Stimulated activated naive CD4-positive, alpha-beta T cell (primary cell): ENCODE measurements at regions not wholly inside any gene's neighbourhood (a gene's known extent, or its start where the extent isn't known, plus 50 kb on each side); places are given as distances from the start of the nearest gene placed in this dataset.

Source experiments
- DNase-seq, 6 experiments: peaks; one replicate each; lab custom pipeline; 2025; lab: John Stamatoyannopoulos, UW

DNA sequence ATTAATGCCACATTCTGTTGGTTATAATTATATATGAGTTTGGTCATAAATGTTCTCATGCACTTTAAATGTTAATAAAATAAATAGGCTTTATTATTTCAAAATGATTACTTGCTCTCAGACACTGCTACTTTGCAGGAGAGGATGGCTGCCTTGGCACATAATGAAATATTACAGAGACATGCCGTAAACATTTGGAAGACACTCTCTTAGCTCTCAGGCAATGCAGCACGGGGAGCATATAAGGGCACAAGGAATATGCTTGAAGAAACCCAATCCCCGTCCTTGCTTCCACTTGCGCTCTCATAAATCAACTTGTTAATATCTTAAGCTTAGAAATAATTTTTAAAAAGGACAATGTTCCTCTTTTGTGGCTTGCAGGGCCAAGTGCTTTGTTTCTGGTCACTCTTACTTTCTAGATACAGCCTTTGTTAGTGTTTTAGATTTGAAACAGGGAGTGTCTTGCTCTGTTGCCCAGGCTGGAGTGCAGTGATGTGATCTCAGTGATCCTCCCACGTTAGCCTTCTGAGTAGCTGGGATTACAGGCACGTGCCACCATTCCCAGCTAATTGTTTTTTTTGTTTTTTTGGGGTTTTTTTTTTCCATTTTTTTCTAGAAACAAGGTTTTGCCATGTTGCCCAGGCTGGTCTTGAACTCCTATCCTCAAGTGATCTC lies 445.0 kb downstream of the SPRY1 start:
- no peak for DNase-seq

DNA sequence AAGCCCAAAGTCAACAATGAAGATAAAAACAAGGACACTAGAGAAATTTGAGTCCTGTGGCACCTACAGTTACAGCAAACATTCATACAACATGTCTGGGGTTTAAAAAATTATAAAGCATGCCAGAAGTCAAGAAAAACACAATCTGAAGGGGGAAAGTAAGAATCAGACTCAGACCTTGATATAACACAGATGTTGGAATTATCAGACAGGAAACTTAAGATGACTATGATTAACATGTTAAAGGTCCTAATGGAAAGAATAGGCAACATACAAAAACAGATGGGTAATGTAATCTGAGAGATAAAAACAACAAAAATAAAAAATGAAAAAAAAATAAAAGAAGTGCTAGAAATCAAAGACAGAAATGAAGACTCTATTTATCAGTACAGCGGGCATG lies 446.5 kb downstream of the SPRY1 start:
- no peak for DNase-seq

DNA sequence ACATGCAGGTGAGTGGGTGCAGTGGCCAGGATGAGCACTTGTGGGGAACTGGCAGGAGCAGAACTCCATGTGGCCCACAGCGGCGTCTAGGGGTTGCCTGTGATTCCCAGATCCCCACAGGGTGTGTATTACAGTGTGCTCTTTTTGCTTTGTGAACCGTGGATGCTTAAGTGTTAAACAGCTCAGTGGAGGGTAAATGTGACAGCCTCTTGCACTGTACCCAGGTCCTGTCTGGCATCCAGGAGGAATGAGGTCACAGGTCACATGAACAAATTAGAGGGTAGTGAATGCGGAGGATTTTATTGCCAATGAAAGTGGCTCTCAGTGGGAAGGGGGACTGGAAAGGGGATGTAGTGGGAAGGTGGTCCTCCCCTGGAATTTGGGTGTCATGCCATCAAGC lies 447.8 kb downstream of the SPRY1 start:
- DNase-seq = no peak

DNA sequence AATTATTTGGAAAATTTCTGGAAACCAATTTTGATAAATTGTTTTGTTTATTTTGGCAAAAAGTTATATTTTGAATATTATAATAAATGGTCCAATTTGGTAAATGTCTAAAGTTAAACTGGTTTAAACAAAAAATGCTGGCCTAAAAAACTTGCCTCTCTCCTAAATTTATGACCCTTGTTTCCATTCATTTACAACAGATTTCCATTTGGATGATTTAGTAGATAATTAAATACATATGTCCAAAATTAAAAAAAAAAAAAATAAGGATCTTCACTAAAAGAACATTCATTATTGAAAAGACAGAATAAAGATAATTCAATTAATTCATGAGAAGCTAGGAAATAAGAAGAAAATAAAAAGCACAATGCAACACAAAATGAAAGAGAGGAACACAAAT lies 449.5 kb downstream of the SPRY1 start:
- DNase-seq = no peak

DNA sequence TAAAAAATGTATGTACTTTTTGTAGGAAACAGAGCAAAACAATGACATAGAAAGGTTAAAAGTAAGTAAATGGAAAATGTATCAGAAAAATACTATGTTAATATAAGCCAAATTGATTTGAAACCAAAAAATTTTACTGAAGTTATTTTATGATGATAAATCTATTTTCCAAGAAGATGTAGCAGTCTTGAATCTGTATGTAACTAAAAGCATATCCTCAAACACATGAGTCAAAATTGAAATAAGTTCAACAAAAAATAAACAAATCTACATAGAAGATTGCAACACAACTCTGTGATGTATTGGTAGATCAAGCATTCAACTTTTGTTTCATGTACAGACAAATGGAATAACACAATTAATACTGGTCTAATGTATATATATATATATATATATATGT lies 450.0 kb downstream of the SPRY1 start:
- no peak for DNase-seq

DNA sequence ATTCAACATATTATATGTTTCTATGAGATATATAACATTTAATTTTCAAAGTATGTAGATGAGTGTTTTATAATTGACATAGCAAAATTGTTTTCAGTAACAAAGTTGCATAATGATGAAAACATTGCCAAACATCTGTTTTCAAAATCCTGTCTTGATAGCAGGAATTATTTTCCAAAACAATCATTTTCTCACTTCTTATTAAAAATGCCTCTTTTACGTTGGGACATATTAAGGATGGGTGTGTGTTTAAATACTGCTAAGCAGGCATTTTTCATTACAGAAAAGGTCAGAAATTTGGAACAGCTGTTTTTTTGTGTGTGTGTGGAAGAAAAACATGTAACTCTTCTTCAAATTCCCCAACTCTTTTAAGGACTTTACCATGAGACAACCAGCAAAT lies 452.0 kb downstream of the SPRY1 start:
- DNase-seq = no peak

DNA sequence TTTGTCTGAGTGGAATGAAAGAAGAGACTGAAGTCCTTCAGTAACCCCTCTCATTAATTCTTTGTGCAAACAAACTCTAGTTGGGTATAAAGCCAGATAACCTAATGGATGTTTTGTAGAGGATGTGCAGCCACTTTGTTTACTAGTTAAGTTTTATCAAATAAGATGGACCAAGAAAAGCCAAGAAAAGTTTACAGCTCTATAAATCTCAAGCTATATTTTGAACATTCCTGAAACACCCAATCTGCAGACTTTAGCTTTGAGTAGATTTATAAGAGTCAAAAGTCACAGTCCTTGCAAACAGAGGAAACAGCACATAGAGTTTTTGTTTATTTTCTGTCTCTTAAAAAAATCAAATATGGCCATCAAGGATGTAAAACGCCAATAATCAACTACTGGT lies 452.9 kb downstream of the SPRY1 start:
- DNase-seq = no peak

DNA sequence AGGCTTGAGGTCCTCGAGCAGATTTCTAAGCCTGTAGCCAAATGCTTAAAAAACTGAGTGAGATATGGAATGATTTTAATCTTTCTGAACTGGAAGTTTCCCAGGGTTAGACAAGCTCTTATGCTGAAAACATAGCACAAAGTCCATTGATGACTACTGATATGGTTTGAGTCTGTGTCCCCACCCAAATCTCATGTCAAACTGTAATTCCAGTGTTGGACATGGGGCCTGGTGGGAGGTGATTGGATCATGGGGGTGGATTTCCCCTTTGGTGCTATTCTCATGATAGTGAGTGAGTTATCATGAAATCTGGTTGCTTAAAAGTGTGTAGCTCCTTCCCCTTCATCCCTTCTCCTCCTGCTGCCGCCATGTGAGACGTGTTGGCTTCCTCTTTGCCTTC lies 454.9 kb downstream of the SPRY1 start:
- no peak for DNase-seq

DNA sequence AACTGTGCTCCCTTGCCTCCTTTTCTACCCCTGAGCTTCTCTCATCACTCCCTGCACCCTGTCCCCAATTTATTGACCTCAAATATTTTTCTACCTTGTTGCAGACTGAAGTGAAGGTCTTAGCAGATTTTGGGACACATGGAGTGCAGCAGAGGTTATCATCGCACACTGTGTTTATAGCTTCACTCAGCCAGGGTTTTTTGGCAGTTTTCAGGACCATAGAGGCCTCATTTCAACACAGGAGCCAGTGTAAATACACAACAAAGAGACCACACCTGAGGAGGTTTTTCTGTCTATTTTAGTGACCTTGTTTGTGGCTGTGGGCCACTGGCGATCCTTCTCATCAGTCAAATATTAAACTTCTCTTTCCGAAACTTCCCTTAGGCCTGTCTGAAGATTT lies 457.1 kb downstream of the SPRY1 start:
- DNase-seq = no peak

DNA sequence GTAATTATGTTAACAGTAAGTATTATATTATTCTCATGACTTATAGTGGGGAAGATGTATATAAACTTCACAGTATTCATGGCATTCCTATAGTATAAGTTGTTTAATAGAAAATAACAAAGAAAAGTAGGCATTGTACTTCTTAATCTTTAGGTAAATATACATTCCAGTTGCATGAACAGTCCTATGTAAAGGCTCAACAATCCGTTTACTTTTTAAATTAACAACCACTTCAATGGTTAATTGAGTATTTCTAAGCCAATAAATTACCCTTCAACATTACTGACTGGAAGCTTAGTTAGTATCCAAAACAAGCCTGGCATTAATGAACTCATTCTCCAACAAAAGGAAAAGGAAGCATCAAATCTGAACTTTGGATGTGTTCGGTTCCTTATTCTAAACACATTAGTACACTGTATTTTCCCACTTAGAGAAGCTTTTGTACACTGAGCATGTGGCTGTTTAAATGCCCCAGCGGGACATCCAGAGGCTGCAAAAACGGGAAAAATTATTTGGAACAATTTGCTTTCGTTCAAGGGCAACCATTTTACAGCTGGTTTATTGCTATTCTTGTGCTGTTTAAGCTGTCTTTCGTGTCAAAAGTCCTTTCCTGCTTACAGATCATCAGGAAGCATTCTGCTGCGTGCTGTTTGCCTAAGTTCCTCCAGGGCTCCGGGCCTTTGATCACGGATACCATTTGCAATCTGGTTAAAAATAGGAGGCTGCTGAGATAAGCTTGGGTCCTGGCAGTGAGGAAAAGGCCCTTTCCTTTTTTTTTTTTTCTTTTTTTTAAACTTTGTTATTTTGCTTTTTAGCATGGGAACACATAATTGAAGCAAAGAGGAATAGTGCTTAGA lies 460.3 kb downstream of the SPRY1 start:
- no peak for DNase-seq

DNA sequence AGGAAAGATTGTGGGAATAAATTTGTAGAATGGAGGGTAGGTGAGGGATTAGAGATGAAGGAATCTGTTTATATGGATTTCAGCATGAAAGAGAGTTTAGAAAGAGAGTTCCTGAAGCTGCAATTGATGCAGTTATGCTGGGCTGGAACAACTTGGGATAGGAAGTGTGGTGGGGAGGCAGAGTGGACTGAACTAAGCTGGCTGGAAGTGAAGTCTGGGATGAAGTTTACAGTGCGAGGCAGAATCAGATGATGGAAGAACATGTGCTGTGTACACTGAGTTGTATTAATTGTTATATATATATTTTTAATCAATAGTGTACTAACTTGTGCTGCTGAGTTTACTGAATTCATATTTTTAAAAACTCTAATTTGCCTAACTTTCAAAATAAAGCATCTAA lies 461.9 kb downstream of the SPRY1 start:
- no peak for DNase-seq

DNA sequence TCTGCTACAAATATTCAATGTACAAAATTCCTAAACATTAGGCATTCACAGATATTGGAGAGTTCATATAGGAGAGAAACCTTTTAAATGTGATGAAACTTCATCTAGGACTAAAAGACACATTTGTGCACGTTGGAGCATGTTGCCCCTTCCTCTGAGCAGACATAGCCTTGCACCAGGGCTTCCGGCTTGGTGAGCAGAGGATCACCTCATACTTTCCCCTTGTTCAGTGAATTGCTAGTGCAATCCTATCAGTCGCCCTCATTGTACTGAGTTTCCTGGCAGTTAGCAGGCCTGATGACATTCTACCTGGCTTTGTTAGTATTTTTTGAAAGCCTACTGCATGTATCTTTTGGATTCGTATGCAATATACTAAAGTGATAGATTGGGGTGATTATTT lies 466.2 kb downstream of the SPRY1 start:
- DNase-seq = no peak

DNA sequence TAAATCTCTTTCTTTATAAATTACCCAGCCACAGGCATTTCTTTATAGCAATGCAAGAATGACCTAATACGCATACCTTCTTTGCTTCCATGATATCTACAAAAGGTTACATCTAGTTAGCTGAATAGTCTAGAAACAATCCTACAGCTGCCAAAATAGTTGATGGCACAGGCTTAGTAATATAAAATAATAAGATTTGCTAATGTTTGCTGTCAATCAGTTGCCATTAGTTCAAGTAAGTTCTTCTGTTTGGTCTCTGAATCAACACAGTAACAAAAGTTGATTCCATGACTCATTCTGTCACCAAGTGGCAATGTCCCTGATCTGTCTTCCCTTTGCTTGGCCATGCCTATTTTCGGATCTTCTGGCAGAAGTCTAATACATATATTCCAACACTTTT lies 470.2 kb downstream of the SPRY1 start:
- no peak for DNase-seq

DNA sequence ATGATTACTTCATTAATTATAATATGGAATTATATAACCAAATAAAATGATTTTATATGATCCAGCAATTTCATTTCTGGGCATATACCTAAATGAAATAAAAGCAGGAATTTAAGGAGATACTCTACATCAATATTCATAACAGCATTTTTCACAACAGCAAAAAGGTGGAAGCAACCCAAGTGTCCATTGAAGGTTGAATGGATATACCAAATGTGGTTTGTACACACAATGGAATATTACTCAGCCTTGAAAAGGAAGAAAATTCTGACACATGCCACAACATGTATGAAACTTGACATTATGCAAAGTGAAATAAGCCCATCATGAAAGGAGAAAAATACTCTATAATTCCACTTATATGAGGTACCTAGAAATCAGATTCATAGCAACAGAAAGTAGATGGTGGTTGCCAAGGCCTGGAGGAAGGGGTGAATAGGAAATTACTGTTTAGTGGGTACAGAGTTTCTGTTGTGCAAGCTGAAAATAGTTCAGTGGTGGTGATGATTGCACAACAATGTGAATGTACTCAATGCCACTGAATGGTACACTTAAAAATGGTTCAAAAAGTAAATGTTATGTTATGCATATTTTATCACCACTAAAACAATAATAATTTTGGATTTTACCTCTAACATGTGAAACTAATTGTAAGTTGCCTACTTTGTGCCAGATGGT lies 471.5 kb downstream of the SPRY1 start:
- DNase-seq = no peak

DNA sequence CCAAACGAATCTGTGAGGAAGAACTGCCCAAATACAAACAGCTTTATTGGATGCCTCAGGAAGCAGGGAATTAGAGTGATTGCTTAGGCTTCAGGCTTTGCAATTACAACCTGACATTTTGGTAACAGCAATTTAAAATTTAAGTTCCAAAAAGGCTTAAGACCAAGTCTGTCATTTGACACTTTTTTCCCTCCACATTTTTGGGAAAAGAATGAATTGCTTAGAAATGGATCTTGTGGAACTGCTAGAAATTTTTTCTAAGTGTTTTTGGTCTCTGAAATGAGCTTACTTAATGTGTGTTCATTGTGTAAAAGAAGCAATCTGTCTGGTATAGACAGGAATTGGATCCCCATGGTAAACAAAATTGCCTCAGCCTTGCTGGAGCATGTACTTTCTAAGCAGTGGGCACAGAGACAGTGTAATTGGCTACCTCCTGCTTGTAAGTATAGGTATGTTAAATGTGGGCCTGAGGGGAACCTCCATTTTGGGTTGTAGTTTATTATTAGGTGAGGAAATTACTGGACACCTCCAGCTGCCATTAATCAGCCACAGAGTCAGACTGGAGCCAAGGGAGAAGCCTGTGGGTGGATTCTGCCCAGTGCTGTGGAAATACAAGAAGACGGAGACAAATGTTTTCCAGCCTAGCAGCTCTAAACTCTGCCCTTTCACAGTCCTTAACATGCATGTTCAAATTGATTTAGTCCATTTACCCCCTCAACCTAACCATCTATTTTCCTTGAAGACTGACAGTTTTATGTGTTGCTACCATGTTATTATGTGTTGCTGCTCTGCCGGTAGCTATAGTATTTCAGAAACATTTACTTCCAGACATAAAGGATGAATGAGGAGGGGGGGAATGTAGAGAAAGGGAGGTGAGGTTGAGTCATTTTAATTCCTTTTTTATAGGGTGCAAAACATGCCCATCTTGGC lies 473.0 kb downstream of the SPRY1 start:
- DNase-seq = no peak

DNA sequence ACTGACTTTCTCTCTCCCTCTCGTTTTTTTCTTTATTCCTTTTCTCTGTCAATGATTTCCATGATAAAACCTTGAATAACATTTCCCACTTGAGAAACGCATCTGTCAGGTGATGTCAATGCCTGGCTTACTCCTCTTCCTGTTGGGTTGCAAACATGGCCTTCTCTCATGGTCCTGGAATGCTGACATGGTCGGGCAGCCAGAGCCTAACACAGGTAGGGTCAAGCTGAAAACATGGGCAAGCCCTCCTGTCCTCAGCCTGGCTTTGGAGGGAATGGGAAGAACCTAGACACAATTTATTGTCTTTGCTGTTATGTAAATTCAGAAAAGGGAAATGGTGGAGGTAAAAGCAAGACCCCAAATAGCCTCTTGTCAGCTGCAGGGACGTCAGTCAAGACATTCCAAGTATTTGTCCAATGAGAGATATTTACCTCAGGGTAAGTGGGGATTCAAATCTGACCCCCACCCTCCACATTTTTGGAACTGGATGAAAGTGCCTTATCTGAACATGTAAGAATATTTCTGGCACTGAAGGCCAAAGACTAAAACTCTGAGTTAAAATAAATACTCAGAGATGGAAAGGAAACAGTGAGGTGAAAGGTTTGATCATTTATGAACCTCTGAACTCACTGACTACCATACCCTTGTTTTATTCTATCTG lies 473.8 kb downstream of the SPRY1 start:
- no peak for DNase-seq

DNA sequence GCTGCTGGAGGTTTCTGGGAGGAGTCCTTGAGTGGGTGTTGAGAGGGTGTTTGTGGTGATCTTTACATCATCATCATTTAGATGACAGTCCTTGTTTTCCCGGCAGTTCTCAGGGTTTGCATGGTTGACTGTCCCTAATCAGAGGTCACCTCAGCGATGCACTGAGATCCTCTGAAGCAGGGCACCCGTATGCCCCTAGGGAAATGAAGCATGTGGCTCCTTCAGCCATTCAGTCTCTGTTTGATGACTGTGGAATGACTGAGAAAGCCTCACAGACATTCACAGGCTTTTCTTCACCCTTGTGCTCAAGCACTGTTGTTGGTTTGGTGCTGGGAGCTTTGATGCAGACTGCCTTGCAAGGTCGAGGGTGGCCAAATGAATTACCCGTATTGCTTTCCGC lies 474.7 kb downstream of the SPRY1 start:
- no peak for DNase-seq

DNA sequence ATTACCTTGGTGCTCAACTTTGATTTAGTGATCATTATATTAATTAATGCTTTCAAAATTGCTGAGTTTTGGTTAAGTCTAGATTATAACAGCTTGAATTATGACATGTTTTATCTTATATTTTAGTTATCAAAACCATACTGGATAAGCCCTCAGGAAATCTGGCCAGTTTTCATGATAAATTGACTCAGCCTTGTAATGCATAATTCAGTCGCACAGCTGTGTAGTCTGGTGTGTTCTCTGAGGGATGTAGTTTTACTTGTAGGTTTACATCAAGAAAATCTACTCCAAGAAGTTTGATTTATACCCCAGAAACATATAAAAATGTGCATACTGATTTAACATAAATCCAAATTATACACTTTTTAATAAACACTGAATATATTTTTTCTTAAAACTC lies 477.5 kb downstream of the SPRY1 start:
- DNase-seq = no peak

DNA sequence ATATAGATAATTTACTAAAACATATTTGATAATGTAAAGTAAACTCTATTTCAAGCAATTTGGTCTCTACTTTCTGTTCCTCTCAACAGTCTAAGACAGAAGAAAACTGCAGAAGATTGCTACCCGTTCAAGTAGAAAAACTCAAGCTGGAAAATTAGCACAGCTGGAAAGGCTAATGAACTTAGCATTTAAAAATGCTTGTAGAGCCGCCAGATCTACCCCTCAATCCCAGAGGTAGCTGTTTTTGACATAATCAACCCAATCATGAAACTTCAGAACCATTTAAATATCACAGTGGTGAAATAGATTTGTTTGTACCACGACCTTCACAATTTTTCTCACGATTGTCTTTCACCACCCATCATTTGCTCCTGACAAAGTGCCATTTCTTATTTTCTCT lies 479.5 kb downstream of the SPRY1 start:
- DNase-seq = no peak

DNA sequence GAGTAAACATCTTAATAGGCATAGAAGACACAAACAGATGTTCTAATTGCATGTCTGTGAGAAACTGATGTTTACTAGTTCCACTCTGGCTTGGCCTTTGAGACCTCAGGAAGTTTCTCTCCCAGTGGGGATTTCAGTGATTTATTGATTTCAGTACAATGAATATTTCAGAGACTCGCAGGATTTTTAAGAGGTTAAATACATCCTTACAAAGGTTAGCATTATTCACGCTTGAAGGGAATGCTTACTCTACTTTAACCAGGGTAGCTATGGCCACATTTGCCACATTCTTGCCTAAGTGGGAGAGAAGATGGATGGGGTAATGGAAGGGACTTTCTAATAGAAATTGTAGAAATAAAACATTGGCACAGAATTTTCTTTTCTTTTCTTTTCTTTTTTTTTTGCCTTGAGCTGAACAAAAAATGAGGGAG lies 480.1 kb downstream of the SPRY1 start:
- no peak for DNase-seq

DNA sequence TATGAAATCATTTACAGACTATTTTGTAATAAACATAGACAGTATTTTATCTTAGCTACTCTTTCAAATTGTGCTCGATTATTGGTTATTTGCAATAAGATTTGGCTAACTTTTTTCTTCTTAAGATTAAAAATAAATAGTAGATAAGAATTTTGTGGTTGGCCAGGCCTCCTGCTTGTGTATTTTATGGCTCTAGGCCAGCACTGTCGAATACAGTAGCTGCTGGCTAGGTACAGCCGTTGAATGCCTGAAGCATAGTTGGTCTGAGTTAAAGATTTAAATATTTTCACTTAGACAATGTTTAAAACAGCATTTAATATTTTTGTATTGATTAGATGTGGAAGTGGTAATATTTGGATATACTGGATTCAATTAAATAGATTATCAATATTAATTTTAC lies 481.0 kb downstream of the SPRY1 start:
- DNase-seq = no peak

DNA sequence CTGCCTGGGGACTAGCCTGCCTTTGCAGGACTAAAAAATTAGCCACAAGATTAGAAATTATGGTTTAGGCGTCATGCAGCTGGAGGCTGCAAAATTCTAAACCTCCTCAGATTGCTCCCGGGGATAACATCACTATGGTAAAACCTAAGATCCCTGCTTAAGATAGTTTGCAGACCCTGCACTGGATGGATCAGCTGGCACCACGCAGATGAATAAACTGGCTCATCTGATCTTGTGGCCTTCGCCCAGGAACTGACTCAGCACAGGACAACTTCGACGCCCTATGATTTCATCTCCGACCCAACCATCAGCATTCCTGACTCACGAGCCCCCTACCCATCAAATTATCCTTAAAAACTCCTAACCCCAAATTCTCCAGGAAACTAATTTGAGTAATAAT lies 482.4 kb downstream of the SPRY1 start:
- DNase-seq = no peak
